IMR-90 (cell line): ENCODE measurements at regions not wholly inside any gene's neighbourhood (a gene's known extent, or its start where the extent isn't known, plus 50 kb on each side); places are given as distances from the start of the nearest gene placed in this dataset.
A peak's percentile ranks its signal among the peaks of the same experiment; 100 is the strongest.

Source experiments
- ATAC-seq: fragments of 200-7000 bp; cut with Tn5 transposase; 2 replicates; pipeline ENCODE4 v1.9.1; 2020; ENCODE audit warnings: low read depth, mild to moderate bottlenecking, moderate library complexity
- BruUV-seq: library from RNA; stranded (reverse); fragments of 400-500 nt; replicated peaks from 2 replicates; lab custom pipeline; 2021; lab: Mats Ljungman, UMichigan
- CTCF ChIA-PET: fragments of 300-600 bp; formaldehyde crosslinking; extraction: SDS; loops from one replicate; lab custom pipeline; 2021; ENCODE audit warnings: antibody characterized with exemption; lab: Yijun Ruan, JAX
- POLR2A ChIA-PET: fragments of 300-600 bp; sonication (Branson Sonifier 250); formaldehyde crosslinking; loops from one replicate; lab custom pipeline; 2022; ENCODE audit warnings: antibody characterized with exemption; ENCODE audit not compliant: unreplicated experiment; lab: Charles Lee
- DNase-seq: peaks from one replicate; pipeline ENCODE4 v3.0.0; 2013
- H2AFZ ChIP-seq: replicated peaks from 2 replicates; pipeline ENCODE3; 2013; ENCODE audit warnings: low read length, mild to moderate bottlenecking; ENCODE audit not compliant: poor library complexity
- H2AK5ac ChIP-seq: 2 replicates; pipeline ENCODE4 v1.6.1; 2013; ENCODE audit warnings: low read depth, low read length, inconsistent platforms
- H2AK9ac ChIP-seq: replicated peaks from 2 replicates; pipeline ENCODE3; 2013; ENCODE audit warnings: mild to moderate bottlenecking, low read depth, low read length, moderate library complexity; ENCODE audit not compliant: poor library complexity
- H2BK120ac ChIP-seq: 2 replicates; pipeline ENCODE4 v1.6.1; 2013; ENCODE audit warnings: low read depth, low read length, inconsistent platforms
- H2BK15ac ChIP-seq: 3 replicates; pipeline ENCODE4 v1.6.1; 2013; ENCODE audit warnings: low read depth, low read length, inconsistent platforms
- H2BK20ac ChIP-seq: 2 replicates; pipeline ENCODE4 v1.6.1; 2013; ENCODE audit warnings: low read depth, mild to moderate bottlenecking, inconsistent platforms, low read length, moderate library complexity
- H2BK5ac ChIP-seq: 2 replicates; pipeline ENCODE4 v1.6.1; 2013; ENCODE audit warnings: mild to moderate bottlenecking, low read depth, low read length, inconsistent platforms; ENCODE audit not compliant: poor library complexity, severe bottlenecking
- H3K14ac ChIP-seq: replicated peaks from 2 replicates; pipeline ENCODE4 v1.6.1; 2013; ENCODE audit warnings: low read depth, low read length, inconsistent platforms
- H3K18ac ChIP-seq: 2 replicates; pipeline ENCODE4 v1.6.1; 2013; ENCODE audit warnings: low read depth, low read length, control low read depth
- H3K23ac ChIP-seq: 2 replicates; pipeline ENCODE4 v1.6.1; 2013; ENCODE audit warnings: low read depth, low read length, inconsistent platforms
- H3K27ac ChIP-seq: 2 replicates; pipeline ENCODE4 v1.5.1; 2013; ENCODE audit warnings: mild to moderate bottlenecking, control low read depth, low read length; ENCODE audit not compliant: insufficient read depth
- H3K27me3 ChIP-seq: 2 replicates; pipeline ENCODE4 v1.6.1; 2013; ENCODE audit warnings: low read length; ENCODE audit not compliant: control insufficient read depth, insufficient read depth
- H3K36me3 ChIP-seq: 2 replicates; pipeline ENCODE4 v1.6.1; 2013; ENCODE audit warnings: low read length, mixed read lengths; ENCODE audit not compliant: control insufficient read depth, insufficient read depth
- H3K4ac ChIP-seq: 2 replicates; pipeline ENCODE4 v1.6.1; 2013; ENCODE audit warnings: low read depth, low read length, inconsistent platforms
- H3K4me1 ChIP-seq: 2 replicates; pipeline ENCODE4 v1.6.1; 2013; ENCODE audit warnings: low read length, mixed read lengths; ENCODE audit not compliant: control insufficient read depth, insufficient read depth
- H3K4me2 ChIP-seq: 2 replicates; pipeline ENCODE4 v1.6.1; 2013; ENCODE audit warnings: low read depth, mild to moderate bottlenecking, control low read depth, low read length, moderate library complexity
- H3K4me3 ChIP-seq: 2 replicates; pipeline ENCODE4 v1.5.1; 2013; ENCODE audit warnings: low read depth, mild to moderate bottlenecking, control low read depth, low read length, moderate library complexity; ENCODE audit not compliant: insufficient read depth
- H3K56ac ChIP-seq: 2 replicates; pipeline ENCODE4 v1.6.1; 2013; ENCODE audit warnings: low read length, inconsistent platforms; ENCODE audit not compliant: insufficient read depth; ENCODE audit errors: extremely low read depth
- H3K79me1 ChIP-seq, 2 experiments: 2 replicates each; pipeline ENCODE4 v1.6.1; 2013; ENCODE audit warnings: low read length in 2 of 2, inconsistent platforms in 1 of 2, low read depth in 1 of 2
- H3K9ac ChIP-seq: 2 replicates; pipeline ENCODE4 v1.6.1; 2013; ENCODE audit warnings: low read depth, low read length, control low read depth
- H3K9me1 ChIP-seq: 2 replicates; pipeline ENCODE4 v1.6.1; 2013; ENCODE audit warnings: low read length, inconsistent platforms; ENCODE audit not compliant: insufficient read depth
- H3K9me3 ChIP-seq: 2 replicates; pipeline ENCODE4 v1.6.1; 2013; ENCODE audit warnings: low read length; ENCODE audit not compliant: control insufficient read depth, insufficient read depth
- H4K20me1 ChIP-seq: 2 replicates; pipeline ENCODE4 v1.6.1; 2013; ENCODE audit warnings: low read length, inconsistent platforms; ENCODE audit not compliant: insufficient read depth
- H4K5ac ChIP-seq: 2 replicates; pipeline ENCODE4 v1.6.1; 2013; ENCODE audit warnings: mild to moderate bottlenecking, low read depth, low read length, control low read depth
- H4K8ac ChIP-seq, 2 experiments: 2 replicates each; pipeline ENCODE4 v1.6.1; 2013; ENCODE audit warnings: low read depth in 2 of 2, low read length in 2 of 2, control low read depth in 1 of 2, inconsistent platforms in 1 of 2
- H4K91ac ChIP-seq: 2 replicates; pipeline ENCODE4 v1.6.1; 2013; ENCODE audit warnings: low read depth, low read length, inconsistent platforms; ENCODE audit not compliant: insufficient read depth
- CEBPB ChIP-seq: IDR thresholded peaks from 2 replicates; pipeline ENCODE4 v1.6.1; 2012; ENCODE audit warnings: low read depth, low read length, improper control_type of control experiment
- MAZ ChIP-seq: IDR thresholded peaks from 2 replicates; pipeline ENCODE4 v1.6.1; 2012; ENCODE audit warnings: low read depth, mild to moderate bottlenecking, low read length, improper control_type of control experiment, moderate library complexity, borderline replicate concordance
- NFE2L2 ChIP-seq: fragments of 150-350 bp; IDR thresholded peaks from 2 replicates; pipeline ENCODE4 v1.6.1; 2016; ENCODE audit warnings: low read depth, mild to moderate bottlenecking, low read length
- POLR2A ChIP-seq: IDR thresholded peaks from 2 replicates; pipeline ENCODE4 v1.6.1; 2012; ENCODE audit warnings: mild to moderate bottlenecking, low read depth, low read length
- RAD21 ChIP-seq: IDR thresholded peaks from 2 replicates; pipeline ENCODE4 v1.6.1; 2012; ENCODE audit warnings: low read length, improper control_type of control experiment
- SMC3 ChIP-seq: fragments of 150-350 bp; IDR thresholded peaks from 2 replicates; pipeline ENCODE4 v1.6.1; 2016; ENCODE audit warnings: low read depth, mild to moderate bottlenecking, antibody characterized with exemption, low read length, moderate library complexity
- WGBS, 2 experiments: methylation state at CpG; one replicate each; pipeline versions ENCODE4 v1.1.5 to v1.1.7; 2013; ENCODE audit warnings: missing lambda C conversion rate in 2 of 2; ENCODE audit not compliant: insufficient read length in 1 of 2; ENCODE audit errors: extremely low coverage in 2 of 2; 5-methylcytosine and 5-hydroxymethylcytosine counted together
- dilution Hi-C: fragments of 300-500 bp; cut with HindIII; formaldehyde crosslinking; loops from one replicate; pipeline ENCODE4 v1.14.3; 2018; ENCODE audit warnings: low sequenced_read_pairs; ENCODE audit not compliant: unreplicated experiment
- in situ Hi-C: fragments of 300-500 bp; cut with MboI; formaldehyde crosslinking; loops from 3 replicates; pipeline ENCODE4 v1.14.3; 2019; ENCODE audit warnings: low sequenced_read_pairs, inconsistent platforms, mixed read lengths
- intact Hi-C: fragments of 100-400 bp; cut with micrococcal nuclease; formaldehyde crosslinking; loops from 2 replicates; pipeline ENCODE4 v1.10.0; 2022
- TF ChIP-seq, protein P1 (sequence below): conservative IDR thresholded peaks from 2 replicates; pipeline ENCODE4 v1.5.1; 2012; ENCODE audit warnings: mild to moderate bottlenecking, low read depth, low read length, improper control_type of control experiment

DNA sequence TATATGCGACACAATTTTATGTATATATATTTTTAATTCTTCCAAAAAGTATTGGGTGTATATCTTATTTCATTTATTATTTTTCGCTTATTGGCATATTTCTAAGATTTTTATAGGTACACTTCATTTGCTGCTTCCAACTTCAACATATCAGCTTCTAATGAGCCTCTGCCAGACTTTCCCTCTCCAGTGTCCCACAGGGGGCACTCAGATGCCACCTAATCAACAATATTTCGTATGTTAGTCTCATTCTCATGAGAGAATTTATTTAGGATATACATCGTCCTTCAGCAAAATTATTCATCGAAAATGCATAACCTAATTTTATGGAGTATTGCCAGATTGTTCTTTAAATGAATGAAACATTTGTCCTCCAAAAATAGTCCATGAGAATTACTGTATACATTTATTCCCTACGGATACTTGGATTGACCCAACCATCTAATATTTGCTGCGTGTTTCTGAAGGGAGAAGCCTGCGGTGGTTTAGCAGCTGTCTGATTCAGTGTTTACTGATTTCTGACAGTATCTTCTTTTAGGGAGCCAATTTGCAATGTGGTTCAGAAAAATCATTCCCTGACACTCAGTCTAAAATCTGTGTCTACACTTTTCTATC, 100.6 kb upstream of the SELENOP start:
- H2AK9ac ChIP-seq, result no peak overlapping the region

More for the DNA sequence above, 100.6 kb upstream of the SELENOP start:
- Histone ChIP-seq H2BK5ac (no peak overlapping the region), H3K4me1 (no peaks in the 10 kb centered on the region), H3K4me2 (peak overlapping the region; percentile 12; the same call in 1 of the 2 replicates), H3K4me3 (no peak overlapping the region), H3K14ac (no peak overlapping the region), H4K91ac (no peak overlapping the region), H3K9me3 (no peaks in the 10 kb centered on the region), H2BK15ac (no peak overlapping the region), H3K27ac (no peak overlapping the region), H3K4ac (no peak overlapping the region), H2AFZ (no peak overlapping the region), H3K79me1 (no peaks in the 10 kb centered on the region), H3K18ac (no peak overlapping the region), H2AK5ac (no peak overlapping the region), H3K36me3 (no peaks in the 10 kb centered on the region), H4K8ac (no peak overlapping the region), H4K5ac (no peak overlapping the region), H3K27me3 (peaks cover 2% of the 10 kb centered on the region), H4K20me1 (no peaks in the 10 kb centered on the region), H3K9ac (no peak overlapping the region), H2BK20ac (no peak overlapping the region), H3K9me1 (no peaks in the 10 kb centered on the region), H3K23ac (no peak overlapping the region), H3K56ac (no peak overlapping the region), H2BK120ac (no peak overlapping the region)
- DNase-seq (peak; percentile 72), ATAC-seq (peak; percentile 48; the same call in 1 of the 2 replicates)
- in situ Hi-C loops (loop anchor here (5.0 to 25.0 kb wide), 3 partner anchors 83 to 575 kb away; partner anchors contain the start of gene TMEM267), intact Hi-C loops (loop anchor here (1.0 to 5.0 kb wide), 4 partner anchors 80 to 477 kb away; no protein-coding TSS in a partner anchor), dilution Hi-C loops (no loop called here)
- ChIA-PET CTCF (interaction anchor here (0.6 to 1.8 kb wide), 17 partner anchors 8 to 209 kb away, joined by 3 to 14 read pairs (median 4); partner anchors contain the start of gene ANXA2R), POLR2A (interaction anchor here (0.6 to 1.5 kb wide), 4 partner anchors 82 to 154 kb away, joined by 3 to 4 read pairs (median 3); no protein-coding TSS in a partner anchor)
- no CpG with 5 or more reads among the region's 8 CpGs for WGBS, 2 experiments
- TF ChIP-seq SMC3 (peak; percentile 88), MAZ (no peak), RAD21 (peak; percentile 84), POLR2A (no peak), NFE2L2 (no peak), CEBPB (no peak)
- TF ChIP-seq, protein P1, sequence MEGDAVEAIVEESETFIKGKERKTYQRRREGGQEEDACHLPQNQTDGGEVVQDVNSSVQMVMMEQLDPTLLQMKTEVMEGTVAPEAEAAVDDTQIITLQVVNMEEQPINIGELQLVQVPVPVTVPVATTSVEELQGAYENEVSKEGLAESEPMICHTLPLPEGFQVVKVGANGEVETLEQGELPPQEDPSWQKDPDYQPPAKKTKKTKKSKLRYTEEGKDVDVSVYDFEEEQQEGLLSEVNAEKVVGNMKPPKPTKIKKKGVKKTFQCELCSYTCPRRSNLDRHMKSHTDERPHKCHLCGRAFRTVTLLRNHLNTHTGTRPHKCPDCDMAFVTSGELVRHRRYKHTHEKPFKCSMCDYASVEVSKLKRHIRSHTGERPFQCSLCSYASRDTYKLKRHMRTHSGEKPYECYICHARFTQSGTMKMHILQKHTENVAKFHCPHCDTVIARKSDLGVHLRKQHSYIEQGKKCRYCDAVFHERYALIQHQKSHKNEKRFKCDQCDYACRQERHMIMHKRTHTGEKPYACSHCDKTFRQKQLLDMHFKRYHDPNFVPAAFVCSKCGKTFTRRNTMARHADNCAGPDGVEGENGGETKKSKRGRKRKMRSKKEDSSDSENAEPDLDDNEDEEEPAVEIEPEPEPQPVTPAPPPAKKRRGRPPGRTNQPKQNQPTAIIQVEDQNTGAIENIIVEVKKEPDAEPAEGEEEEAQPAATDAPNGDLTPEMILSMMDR, result peak; percentile 79
- BruUV-seq, result no TSS peak
